GM18873 (cell line): ENCODE measurements at regions not wholly inside any gene's neighbourhood (a gene's known extent, or its start where the extent isn't known, plus 50 kb on each side); places are given as distances from the start of the nearest gene placed in this dataset.
"Not testable (repeated sequence)": the region's sequence is repeated elsewhere in the genome, so short reads cannot be mapped to it uniquely, and the experiment has no call there.

Source experiments
- ATAC-seq: cut with Tn5 transposase; IDR thresholded peaks from one replicate; pipeline ENCODE4 v1.9.1; 2021; ENCODE audit warnings: mild to moderate bottlenecking, moderate library complexity, moderate number of reproducible peaks; ENCODE audit not compliant: unreplicated experiment, low FRiP score

DNA sequence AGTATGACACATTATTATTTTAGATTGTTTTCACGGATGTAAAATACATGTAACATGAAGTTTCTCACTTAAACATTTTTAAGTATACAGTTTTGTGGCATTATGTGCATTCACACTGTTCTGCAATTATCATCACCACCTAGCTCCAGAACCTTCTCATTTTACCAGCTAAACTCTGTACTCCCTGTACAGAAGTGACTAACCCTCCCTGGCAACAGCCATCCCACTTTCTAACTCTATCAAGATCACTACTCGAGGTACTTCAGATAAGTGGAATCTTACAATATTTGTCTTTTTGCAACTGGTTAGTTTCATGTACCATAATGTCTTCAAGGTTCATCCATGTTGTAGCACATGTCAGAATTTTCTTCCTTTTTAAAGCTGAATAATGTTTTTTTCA, 116.3 kb upstream of the IGF1R start:
- ATAC-seq: no peak

DNA sequence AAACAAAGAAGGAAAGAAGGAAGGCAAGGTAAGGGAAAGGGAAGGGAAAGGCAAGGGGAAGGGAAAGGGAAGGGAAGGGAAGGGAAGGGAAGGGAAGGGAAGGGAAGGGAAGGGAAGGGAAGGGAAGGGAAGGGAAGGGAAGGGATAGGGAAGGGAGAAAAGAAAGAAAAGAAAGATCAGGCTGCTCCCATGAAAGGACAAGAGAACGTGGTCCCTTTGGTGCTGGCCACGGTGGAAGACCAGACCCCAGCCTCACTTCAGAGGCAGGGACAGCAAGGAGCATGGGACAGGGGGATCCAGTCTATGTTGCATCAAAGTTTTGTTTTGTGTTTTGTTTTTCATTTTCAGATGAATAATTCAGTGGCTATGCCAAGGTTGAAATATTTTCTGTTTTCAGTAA, 111.4 kb upstream of the IGF1R start:
- no peak for ATAC-seq

DNA sequence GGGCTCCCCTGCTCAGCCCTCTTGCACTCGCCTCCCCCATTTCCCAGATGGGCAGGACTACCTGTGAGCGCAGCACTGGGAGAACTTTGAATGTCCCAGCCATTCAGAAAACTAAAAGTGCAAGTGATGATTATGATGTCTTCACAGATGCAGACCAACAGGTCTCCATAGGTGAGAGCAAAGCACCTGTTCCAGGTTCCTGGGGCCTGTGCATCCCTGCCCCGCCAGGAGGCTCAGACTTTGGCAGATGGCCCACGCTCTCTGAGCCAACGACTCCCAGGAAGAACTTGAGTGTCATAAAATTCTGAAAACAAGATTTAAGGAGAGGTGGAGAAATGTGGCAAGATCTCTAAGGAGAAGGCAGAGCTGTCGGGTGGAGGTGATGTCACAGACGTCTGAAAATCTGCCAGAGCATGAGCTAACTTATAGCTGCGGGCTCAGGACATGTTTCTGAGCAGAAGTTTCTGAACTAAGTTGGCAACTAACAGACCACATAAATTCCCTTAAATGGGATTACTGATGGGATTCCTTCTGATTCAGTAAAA, 110.8 kb upstream of the IGF1R start:
- ATAC-seq: no peak

DNA sequence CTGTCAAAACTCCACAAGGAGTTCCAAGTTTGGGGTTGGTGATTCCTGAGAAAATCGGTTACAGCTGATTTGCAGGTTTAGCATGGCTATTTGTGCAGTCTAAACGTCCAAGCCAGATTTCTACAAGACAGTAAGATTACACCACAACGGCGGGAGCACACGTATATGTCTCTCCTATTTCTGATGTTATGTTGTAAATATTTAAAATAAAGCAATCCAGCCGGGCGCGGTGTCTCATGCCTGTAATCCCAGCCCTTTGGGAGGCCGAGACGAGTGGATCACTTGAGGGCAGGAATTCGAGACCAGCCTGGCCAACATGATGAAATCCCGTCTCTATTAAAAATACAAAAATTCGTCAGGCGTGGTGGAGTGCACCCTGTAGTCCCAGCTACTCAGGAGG, 106.8 kb upstream of the IGF1R start:
- no peak for ATAC-seq

DNA sequence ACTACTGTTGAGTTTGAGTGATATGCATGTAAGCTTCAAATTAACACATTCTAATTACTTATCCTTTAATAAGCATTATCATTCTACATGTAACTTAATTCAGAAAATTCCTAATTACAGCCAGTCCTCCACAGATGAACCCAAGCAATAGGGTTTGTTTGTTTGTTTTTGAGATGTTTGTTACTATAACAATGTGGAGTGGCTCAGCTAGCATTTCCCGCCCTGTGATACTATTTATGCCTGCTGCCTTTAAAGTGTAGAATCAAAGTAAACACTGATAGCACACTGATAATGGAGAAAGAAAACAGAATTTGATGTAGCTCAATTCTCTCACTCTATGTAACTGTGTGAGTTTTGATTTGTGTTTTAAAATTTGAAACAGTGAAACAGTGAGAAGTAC, 105.1 kb upstream of the IGF1R start:
- no peak for ATAC-seq

DNA sequence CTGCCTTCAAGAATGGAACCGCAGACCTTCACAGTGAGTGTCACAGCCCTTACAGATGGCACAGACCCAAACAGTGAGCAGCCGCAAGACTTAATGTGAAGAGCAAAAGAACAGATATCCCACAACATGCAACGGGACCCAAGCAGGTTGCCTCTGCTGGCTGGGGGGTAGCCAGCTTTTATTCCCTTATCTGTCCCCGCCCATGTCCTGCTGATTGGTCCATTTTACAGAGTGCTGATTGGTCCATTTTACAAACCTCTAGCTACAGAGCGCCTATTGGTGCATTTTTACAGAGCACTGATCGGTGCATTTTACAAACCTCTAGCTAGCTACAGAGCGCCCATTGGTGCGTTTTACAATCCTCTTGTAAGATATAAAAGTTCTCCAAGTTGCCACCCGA, 102.0 kb upstream of the IGF1R start:
- no peak for ATAC-seq

DNA sequence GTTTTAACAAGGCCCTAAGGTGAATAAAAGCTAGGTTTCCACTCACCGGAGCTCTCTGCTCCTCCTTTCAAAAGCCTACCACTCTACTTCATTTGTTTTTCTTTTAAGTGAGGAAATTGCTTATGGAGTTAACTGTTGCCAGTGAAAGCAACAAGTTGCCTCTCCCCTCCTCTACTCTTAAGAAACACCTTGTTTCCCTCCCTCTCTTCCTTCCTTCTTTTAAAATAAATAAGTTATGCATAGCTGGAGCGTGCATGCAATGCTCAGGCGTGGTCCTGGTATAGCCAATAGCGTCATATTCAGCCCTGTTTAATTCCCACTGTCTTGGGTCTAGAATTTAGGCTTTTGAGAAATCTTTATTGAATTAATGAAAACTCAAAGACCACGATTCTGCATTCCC, 101.1 kb upstream of the IGF1R start:
- ATAC-seq: no peak

DNA sequence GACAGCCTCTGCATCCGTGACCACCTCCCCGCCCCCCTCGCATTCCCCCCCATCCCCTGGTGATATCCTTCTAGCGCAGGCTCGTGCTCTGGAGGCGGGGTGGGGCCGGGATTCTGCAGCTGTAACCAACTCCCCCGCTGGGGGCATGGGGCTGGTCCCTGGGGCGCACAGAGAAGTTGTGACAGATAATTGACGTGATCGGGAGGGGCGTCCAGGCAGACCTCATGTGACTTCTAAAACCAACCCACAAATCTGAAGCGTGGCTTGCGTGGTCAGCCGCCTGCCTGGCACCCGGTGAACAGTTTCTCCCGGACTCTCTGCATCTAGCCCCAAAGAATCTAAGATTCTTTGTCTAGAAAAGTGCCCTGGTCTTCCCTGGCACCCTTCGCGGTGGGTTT, 100.6 kb upstream of the IGF1R start:
- no peak for ATAC-seq

DNA sequence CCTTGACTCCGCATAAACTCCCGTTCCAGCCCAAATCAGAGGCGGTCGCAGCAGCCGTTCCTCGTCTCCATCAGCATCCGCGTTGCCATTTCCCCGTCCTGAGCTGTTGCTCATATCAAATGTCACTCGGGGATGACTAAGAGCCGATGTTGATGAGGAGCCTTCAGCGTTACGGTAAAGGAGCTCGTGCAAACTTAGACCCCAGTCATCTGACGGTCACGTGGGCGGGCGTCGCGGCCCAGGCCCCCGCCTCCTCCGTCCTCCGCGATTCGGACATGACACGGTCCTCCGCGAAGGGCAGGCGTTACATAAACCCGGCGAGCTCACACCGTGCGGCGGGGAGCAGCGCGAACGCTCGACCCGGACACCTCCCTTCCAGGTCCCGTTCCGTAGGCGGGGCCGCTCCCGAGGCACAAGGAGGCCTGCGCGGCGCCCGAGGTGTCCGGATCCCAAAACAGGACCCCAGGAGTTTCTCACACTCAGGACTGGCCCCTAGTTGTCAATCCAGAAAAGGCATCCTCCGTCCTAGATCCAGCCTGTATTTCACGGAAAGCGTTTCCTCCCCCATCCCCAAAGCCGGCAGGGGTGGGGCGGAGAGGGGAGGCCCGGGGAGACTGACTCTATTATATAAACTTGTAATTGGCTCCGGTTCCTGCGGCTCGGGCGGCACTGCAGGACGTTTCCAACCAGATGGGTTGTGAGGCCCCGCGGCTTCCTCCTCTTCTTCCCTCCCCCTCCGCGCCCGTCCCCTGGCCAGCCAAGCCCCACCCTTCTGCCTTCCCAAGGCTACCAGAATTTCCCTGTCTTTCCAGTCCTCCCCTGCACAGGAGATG, 100.0 kb upstream of the IGF1R start:
- no peak for ATAC-seq

DNA sequence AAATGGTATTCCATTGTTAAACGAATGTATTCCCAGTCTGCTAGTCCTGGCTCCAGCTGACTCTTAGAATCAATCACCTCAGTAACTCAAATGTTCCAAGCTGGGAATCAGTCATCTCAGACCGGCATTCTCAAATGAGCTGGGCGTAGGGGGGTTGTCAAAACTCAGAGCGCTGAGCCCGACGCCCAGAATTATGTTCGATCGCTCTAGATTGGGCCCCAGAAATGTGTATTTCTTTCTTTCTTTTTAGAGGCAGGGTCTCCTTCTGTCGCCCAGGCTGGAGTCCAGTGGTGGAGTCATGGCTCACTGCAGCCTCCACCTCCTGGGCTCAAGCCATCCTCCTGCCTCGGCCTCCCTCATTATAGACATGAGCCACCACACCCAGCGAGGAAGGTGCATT, 99.3 kb upstream of the IGF1R start:
- no peak for ATAC-seq

DNA sequence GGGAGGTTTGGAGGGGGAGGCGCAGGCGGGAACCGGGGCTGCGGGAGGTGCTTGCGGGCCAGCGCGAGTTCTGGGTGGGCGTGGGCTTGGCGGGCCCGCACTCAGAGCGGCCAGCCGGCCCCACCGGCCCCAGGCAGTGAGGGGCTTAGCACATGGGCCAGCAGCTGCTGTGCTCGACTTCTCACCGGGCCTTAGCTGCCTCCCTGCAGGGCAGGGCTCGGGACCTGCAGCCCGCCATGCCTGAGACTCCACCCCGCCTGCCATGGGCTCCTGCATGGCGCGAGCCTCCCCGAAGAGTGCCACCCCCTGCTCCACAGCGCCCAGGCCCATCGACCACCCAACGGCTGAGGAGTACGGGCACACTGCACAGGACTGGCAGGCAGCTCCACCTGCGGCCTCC, 98.6 kb upstream of the IGF1R start:
- no peak for ATAC-seq

DNA sequence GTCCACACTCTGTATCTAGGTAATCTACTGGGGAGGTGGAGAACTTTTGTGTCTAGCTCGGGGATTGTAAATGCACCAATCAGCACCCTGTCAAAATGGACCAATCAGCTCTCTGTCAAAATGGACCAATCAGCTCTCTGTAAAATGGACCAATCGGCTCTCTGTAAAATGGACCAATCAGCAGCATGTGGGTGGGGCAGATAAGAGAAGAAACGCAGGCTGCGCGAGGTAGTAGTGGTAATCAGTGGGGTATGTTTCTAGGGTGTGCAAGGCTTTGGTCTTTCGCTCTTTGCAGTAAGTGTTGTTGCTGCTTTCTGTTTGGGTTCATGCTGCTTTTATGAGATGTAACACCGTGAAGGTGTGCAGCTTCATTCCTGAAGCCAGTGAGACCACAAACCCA, 98.0 kb upstream of the IGF1R start:
- not testable (repeated sequence) for ATAC-seq

DNA sequence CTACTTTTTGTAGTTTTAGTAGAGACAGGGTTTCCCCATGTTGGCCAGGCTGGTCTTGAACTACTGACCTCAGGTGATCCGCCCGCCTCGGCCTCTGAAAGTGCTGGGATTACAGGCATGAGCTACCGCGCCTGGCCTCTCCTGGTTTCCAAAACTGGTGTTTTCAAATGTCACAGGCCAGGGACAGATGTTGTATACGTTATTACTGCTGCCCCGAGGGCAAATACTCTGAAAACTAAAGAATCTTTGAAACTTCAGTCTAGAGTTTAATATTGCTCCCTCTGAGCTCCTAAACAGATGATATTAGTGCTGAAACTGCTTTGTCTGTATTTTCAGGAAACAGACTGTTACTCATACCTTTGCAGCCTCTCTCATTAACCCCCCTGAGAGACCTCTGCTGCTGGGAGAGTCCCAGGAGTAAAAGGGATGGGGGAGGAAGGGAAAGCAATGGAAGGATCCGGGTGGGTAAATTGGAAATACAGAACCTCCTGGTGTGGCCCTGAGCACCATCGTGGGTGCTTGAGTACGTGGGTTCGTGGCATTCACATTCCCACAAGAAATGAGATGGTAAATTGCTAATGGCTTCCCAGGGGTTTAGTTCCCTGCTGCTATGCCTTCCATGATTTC, 96.3 kb upstream of the IGF1R start:
- ATAC-seq: no peak

DNA sequence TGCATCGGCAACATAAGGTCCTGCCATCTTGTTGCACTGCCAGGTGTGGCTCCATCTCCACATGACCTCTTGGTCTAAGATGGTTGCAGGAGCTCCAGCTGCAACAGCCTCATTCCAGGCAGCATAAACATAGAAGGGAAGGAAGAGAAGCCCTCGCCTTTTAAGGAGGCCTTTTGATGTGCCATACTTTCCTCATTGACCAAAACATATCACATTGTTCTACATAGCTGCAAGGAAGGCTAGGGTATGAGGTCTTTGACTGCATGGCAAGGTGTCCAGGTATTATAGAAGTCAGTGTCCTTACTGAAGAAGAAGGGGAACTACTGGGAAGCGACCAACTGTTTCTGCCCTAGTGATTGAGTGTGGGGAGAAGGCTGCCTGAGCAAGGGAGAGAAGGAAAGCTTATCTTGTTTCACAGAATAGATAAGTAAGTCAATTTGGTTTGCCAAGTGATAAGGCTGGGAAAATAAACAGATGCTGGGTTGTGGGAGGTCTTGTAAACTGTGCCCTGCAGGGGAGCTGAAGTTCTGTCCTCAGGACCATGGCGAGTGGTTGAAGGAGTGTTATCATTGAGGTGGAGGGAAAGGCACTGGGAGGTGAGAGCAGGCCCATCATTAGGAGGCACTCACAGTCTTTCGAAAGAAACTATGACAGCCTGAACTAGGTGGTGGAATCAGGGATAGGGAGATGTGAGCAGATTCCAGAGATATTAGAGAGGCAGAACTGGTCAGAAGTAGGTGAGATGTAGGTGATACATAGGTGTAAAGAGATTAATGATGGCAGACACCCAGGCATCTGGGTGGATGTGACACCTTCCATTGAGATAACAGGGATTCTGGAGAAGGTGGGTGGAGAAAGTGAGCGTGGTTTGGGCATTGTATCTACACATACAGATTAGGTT, 93.8 kb upstream of the IGF1R start:
- no peak for ATAC-seq

DNA sequence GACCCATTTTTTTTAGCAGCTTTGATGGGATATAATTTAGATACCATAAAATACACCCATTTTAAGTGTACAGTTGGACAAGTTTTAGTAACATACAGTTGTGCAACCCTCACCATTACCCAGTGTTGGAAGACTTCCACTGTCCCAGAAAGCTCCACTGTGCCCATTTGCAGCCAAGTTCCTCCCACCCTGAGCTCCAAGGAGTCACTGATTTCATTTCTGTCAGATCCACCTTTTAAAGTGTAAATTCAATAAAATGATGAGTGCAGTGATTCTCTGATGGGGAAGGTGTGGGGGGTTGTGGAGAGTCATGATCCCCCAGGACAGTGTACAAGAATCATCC, 93.2 kb upstream of the IGF1R start:
- no peak for ATAC-seq

DNA sequence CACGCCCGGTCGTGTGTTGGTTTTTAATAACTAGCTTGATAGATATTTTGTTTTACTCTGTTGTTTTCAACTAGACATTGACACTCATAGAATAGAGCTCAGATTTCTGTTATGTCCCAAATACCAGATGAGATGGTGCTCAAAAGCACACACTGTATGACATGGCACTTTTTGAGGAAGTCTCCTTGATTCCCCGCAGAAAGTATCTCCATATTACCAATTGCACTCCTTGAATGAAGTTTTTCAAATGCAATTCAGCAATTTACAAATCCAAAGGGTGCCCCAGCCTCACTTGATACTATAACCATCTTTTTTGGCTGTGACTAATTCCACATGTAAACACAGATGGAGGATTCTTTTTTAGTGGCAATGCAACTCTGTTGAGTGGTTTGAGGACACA, 92.0 kb upstream of the IGF1R start:
- no peak for ATAC-seq

DNA sequence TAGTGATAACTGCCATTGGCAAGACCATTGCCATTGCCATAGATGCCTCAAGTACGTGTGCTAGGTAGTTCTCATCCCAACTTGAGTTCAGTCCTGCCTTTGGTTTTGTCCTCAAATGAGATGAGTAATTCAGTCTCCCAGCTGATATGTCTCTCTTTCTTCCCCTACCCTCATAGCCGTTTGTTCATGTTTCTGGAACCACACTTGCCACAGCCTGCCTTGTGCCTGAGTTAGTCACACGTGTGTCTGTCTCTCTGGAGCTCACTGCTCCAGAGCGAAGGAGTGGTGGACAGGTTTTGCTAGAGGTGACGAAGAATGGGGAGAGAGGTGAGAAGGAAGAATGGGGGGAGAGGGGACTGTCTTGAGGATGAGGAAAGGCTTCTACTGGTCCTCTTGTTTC, 88.0 kb upstream of the IGF1R start:
- no peak for ATAC-seq

DNA sequence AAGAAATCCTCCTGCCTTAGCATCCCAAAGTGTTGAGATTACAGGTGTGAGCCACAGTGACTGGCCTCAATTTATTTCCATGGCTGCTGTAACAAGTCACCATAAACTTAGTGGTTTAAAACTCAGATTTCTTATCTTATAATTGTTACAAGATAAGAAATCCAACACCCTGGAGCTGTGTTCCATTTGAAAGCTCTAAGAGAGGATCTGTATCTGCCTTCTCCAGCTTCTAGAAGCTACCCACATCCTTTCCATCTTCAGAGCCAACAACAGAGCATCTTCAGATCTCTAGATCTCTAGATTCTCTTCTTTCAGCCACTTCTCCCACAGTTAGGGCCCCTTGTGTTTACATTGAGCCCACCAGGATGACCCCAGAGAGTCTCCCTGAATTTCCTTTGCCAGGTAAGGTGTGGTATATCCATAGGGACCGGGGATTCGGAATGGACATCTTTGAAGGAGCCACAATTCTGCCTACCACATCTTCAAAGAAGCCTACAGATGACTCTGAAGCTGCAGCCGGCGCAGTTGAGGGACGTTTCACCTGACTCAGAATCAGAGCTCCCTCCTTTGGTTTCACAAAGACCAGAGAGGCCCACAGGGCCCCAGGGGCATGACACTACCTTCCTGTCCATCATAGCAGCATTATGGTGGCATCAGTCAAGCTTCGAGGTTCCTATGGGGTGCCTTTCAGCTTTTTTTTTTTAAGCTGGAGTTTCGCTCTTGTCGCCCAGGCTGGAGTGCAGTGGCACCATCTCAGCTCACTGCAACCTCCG, 87.0 kb upstream of the IGF1R start:
- ATAC-seq: no peak

DNA sequence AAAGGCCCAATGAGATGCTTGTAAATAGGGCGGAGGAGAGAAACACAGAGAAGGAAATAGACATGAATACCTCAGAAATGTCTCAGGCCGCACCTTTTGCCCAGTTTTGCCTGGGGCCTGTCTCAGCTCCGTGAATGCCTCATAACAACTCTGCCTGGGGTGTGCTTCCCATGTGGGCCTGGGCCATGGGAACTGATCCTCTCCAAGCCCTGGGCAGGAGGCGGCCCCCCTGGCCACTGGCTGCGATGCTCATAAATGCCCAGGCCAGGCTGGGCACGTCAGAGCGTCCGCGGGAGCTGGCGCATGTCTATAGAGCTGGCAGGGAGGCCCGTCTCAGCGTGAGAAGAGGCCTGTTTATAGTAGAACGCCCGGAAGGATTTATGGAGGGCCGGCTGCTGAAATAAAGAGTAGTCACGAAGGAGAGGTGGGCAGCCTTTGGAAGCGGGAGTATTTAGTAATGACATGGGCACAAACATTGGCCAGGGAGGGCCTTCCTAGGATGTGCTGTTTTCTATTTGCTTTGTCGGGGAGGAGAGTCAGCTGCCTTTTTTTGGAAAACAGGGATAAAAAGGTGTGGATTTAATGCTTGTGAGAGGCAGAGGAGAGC, 85.9 kb upstream of the IGF1R start:
- no peak for ATAC-seq

DNA sequence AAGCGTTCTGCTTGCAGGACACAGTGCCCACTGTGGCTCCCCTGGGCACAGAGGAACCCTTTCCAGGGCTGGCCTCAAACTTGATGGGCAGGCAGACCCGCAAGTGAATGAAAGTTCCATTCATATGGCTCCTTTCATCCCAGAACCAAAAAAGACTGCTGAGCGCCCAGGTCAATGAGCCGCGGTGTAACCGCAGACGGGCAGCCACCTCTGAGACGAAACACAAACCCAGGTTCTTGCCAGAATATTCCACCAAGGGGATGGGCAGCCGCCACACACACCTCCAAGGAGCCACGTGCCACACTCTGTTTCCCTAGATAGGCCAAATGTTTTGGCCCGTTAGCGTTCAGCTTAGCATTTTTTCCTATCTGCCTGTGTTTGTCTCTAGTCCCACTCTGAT, 82.8 kb upstream of the IGF1R start:
- no peak for ATAC-seq
